ENCODE measurements at regions not wholly inside any gene's neighbourhood (a gene's known extent, or its start where the extent isn't known, plus 50 kb on each side); places are given as distances from the start of the nearest gene placed in this dataset.

DNA sequence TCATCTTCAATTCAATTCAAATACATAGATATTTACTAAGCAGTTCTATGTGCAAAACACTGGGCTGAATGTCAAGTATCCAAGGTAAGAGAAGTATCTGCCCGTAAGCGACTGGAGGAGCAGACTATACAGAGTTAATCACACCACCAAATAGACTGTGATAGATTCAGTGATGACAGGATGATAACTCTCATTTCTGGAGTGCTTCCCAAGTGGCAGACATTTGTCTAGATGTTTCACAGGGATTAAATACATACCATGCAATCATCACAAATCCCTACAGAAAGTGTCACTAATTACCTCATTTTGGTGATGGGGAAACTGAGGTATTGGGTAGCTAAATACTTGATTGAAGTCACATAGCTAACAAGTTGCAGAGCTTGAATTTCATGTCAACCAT lies 508.7 kb upstream of the TENM4 start:
- BruUV-seq (replicated peaks): no TSS peak

More for the DNA sequence above, 508.7 kb upstream of the TENM4 start:
- H2BK120ac ChIP-seq (ENCODE audit: low read depth, low read length): no peak overlapping the region
- H3K4ac ChIP-seq (ENCODE audit: low read depth, low read length): no peak overlapping the region
- H3K9me1 ChIP-seq (ENCODE audit: insufficient read depth, low read length): no peaks in the 10 kb centered on the region
- H2BK20ac ChIP-seq (ENCODE audit: low read depth, low read length): no peak overlapping the region
- no peak overlapping the region for H3K14ac ChIP-seq (replicated peaks; ENCODE audit: low read depth, low read length)
- no peak overlapping the region for H3K23ac ChIP-seq (ENCODE audit: low read depth, low read length)
- ChIA-PET POLR2A (ENCODE audit: unreplicated experiment) (no interaction called here), CTCF (no interaction called here)
- in situ Hi-C loops (cut with MboI; ENCODE audit: low sequenced_read_pairs) (no loop called here), dilution Hi-C loops (cut with HindIII; ENCODE audit: low sequenced_read_pairs, unreplicated experiment) (no loop called here), intact Hi-C loops (cut with micrococcal nuclease) (no loop called here)
- H3K4me1 ChIP-seq (ENCODE audit: control insufficient read depth, insufficient read depth, low read length): no peaks in the 10 kb centered on the region
- no peak overlapping the region for H3K4me3 ChIP-seq (ENCODE audit: insufficient read depth, low read depth, low read length)
- H3K56ac ChIP-seq (ENCODE audit: extremely low read depth, insufficient read depth, low read length): no peak overlapping the region
- H3K9ac ChIP-seq (ENCODE audit: low read depth, low read length): no peak overlapping the region
- TF ChIP-seq FOS (IDR thresholded peaks at IDR 0.05; ENCODE audit: low read depth, low read length) (no peak), MAZ (IDR thresholded peaks at IDR 0.05; ENCODE audit: borderline replicate concordance, low read depth, low read length) (no peak), POLR2A (IDR thresholded peaks at IDR 0.05; ENCODE audit: low read depth, low read length) (no peak), MXI1 (IDR thresholded peaks at IDR 0.05; ENCODE audit: borderline replicate concordance, low read depth, low read length) (no peak), RFX5 (IDR thresholded peaks at IDR 0.05; ENCODE audit: low read depth, low read length) (no peak), CHD1 (IDR thresholded peaks at IDR 0.05; ENCODE audit: low read depth, low read length) (no peak), MAFK (IDR thresholded peaks at IDR 0.05; ENCODE audit: low read depth, low read length) (no peak), CEBPB (IDR thresholded peaks at IDR 0.05; ENCODE audit: low read depth, low read length) (no peak), BHLHE40 (IDR thresholded peaks at IDR 0.05; ENCODE audit: low read depth, low read length) (no peak), RCOR1 (IDR thresholded peaks at IDR 0.05; ENCODE audit: insufficient replicate concordance, low read length) (no peak)
- TF ChIP-seq, protein P1, sequence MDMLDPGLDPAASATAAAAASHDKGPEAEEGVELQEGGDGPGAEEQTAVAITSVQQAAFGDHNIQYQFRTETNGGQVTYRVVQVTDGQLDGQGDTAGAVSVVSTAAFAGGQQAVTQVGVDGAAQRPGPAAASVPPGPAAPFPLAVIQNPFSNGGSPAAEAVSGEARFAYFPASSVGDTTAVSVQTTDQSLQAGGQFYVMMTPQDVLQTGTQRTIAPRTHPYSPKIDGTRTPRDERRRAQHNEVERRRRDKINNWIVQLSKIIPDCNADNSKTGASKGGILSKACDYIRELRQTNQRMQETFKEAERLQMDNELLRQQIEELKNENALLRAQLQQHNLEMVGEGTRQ (IDR thresholded peaks at IDR 0.05; ENCODE audit: low read depth, low read length): no peak
- TF ChIP-seq, protein P2, sequence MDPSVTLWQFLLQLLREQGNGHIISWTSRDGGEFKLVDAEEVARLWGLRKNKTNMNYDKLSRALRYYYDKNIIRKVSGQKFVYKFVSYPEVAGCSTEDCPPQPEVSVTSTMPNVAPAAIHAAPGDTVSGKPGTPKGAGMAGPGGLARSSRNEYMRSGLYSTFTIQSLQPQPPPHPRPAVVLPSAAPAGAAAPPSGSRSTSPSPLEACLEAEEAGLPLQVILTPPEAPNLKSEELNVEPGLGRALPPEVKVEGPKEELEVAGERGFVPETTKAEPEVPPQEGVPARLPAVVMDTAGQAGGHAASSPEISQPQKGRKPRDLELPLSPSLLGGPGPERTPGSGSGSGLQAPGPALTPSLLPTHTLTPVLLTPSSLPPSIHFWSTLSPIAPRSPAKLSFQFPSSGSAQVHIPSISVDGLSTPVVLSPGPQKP (IDR thresholded peaks at IDR 0.05; ENCODE audit: borderline replicate concordance, low read depth, low read length): no peak
- TF ChIP-seq, protein P3, sequence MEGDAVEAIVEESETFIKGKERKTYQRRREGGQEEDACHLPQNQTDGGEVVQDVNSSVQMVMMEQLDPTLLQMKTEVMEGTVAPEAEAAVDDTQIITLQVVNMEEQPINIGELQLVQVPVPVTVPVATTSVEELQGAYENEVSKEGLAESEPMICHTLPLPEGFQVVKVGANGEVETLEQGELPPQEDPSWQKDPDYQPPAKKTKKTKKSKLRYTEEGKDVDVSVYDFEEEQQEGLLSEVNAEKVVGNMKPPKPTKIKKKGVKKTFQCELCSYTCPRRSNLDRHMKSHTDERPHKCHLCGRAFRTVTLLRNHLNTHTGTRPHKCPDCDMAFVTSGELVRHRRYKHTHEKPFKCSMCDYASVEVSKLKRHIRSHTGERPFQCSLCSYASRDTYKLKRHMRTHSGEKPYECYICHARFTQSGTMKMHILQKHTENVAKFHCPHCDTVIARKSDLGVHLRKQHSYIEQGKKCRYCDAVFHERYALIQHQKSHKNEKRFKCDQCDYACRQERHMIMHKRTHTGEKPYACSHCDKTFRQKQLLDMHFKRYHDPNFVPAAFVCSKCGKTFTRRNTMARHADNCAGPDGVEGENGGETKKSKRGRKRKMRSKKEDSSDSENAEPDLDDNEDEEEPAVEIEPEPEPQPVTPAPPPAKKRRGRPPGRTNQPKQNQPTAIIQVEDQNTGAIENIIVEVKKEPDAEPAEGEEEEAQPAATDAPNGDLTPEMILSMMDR (conservative IDR thresholded peaks at IDR 0.05; ENCODE audit: low read depth, low read length): no peak
- no peak overlapping the region for H2AK9ac ChIP-seq (replicated peaks; ENCODE audit: low read depth, low read length, poor library complexity)
- H3K18ac ChIP-seq (ENCODE audit: low read depth, low read length): no peak overlapping the region
- H4K5ac ChIP-seq (ENCODE audit: low read depth, low read length): no peak overlapping the region
- WGBS, 2 experiments (ENCODE audit: extremely low coverage in 2 of 2, insufficient read length in 1 of 2): no CpG with 5 or more reads among the region's 2 CpGs
- H4K20me1 ChIP-seq (ENCODE audit: insufficient read depth, low read length): no peaks in the 10 kb centered on the region
- no peak overlapping the region for H2AFZ ChIP-seq (replicated peaks; ENCODE audit: low read length, poor library complexity)
- peaks cover 7% of the 10 kb centered on the region for H3K27me3 ChIP-seq (ENCODE audit: control insufficient read depth, insufficient read depth, low read length)
- no peak for ATAC-seq (ENCODE audit: low read depth)
- H4K91ac ChIP-seq (ENCODE audit: insufficient read depth, low read depth, low read length): no peak overlapping the region
- no peak overlapping the region for H3K4me2 ChIP-seq (ENCODE audit: low read depth, low read length)
- no peak overlapping the region for H4K8ac ChIP-seq (ENCODE audit: low read depth in 2 of 2, low read length in 2 of 2)
- H2BK5ac ChIP-seq (ENCODE audit: low read depth, low read length, poor library complexity, severe bottlenecking): no peak overlapping the region
- no peak for DNase-seq
- H3K79me1 ChIP-seq (ENCODE audit: low read depth in 1 of 2, low read length in 2 of 2): no peaks in the 10 kb centered on the region
- H2AK5ac ChIP-seq (ENCODE audit: low read depth, low read length): no peak overlapping the region
- H3K36me3 ChIP-seq (ENCODE audit: control insufficient read depth, insufficient read depth, low read length): no peaks in the 10 kb centered on the region
- H3K27ac ChIP-seq (ENCODE audit: insufficient read depth, low read length): no peak overlapping the region
- no peaks in the 10 kb centered on the region for H3K9me3 ChIP-seq (ENCODE audit: control insufficient read depth, insufficient read depth, low read length)
- H2BK15ac ChIP-seq (ENCODE audit: low read depth, low read length): no peak overlapping the region
